WTC11 (cell line): ENCODE measurements at regions not wholly inside any gene's neighbourhood (a gene's known extent, or its start where the extent isn't known, plus 50 kb on each side); places are given as distances from the start of the nearest gene placed in this dataset.

Experiments used
- ATAC-seq: fragments of 200-7000 bp; cut with Tn5 transposase; 2 replicates; pipeline ENCODE4 v1.10.0; 2021; ENCODE audit warnings: mild to moderate bottlenecking, moderate library complexity
- CTCF ChIA-PET: fragments of 300-600 bp; sonication (Branson Sonifier 250); formaldehyde crosslinking; loops from one replicate; lab custom pipeline; 2021; ENCODE audit warnings: antibody characterized with exemption; lab: Charles Lee
- POLR2A ChIA-PET: fragments of 350-600 bp; sonication (Branson Sonifier 250); formaldehyde crosslinking; loops from one replicate; lab custom pipeline; 2021; ENCODE audit warnings: antibody characterized with exemption; lab: Charles Lee
- DNase-seq: peaks from one replicate; pipeline ENCODE4 v3.0.0; 2021; ENCODE audit warnings: low spot score
- H3K27ac Mint-ChIP-seq: 2 replicates; pipeline ENCODE4 v1.8.0; 2021; ENCODE audit warnings: mixed read lengths
- H3K27me3 Mint-ChIP-seq: 2 replicates; pipeline ENCODE4 v1.8.0; 2021; ENCODE audit warnings: low read depth, mild to moderate bottlenecking, moderate library complexity, mixed read lengths
- H3K36me3 Mint-ChIP-seq: 2 replicates; pipeline ENCODE4 v1.8.0; 2021; ENCODE audit warnings: mixed read lengths
- H3K4me1 Mint-ChIP-seq: 2 replicates; pipeline ENCODE4 v1.8.0; 2022; ENCODE audit warnings: mixed read lengths
- H3K4me3 Mint-ChIP-seq: 2 replicates; pipeline ENCODE4 v1.8.0; 2021; ENCODE audit warnings: mild to moderate bottlenecking, moderate library complexity, mixed read lengths
- H3K9me3 Mint-ChIP-seq: 2 replicates; pipeline ENCODE4 v1.8.0; 2021; ENCODE audit warnings: mixed read lengths
- CREM ChIP-seq: sonication (generic); formaldehyde crosslinking; IDR thresholded peaks from 2 replicates; pipeline ENCODE4 v1.8.1; 2022; ENCODE audit warnings: mild to moderate bottlenecking, missing genetic modification reagents, moderate library complexity
- EMX1 ChIP-seq: fragments of 250-450 bp; sonication (Bioruptor Pico); IDR thresholded peaks from 2 replicates; pipeline ENCODE4 v1.8.0; 2021; ENCODE audit warnings: mild to moderate bottlenecking
- FOXJ3 ChIP-seq: sonication (generic); formaldehyde crosslinking; IDR thresholded peaks from 2 replicates; pipeline ENCODE4 v1.9.0; 2021; ENCODE audit warnings: missing genetic modification reagents, mild to moderate bottlenecking, borderline replicate concordance
- IRF2 ChIP-seq: sonication (generic); formaldehyde crosslinking; IDR thresholded peaks from 2 replicates; pipeline ENCODE4 v1.8.0; 2022; ENCODE audit warnings: low read depth, missing genetic modification reagents, borderline replicate concordance
- JAZF1 ChIP-seq: fragments of 250-450 bp; sonication (Bioruptor Pico); IDR thresholded peaks from 2 replicates; pipeline ENCODE4 v1.9.0; 2021; ENCODE audit warnings: moderate library complexity, mild to moderate bottlenecking, inconsistent platforms
- SP1 ChIP-seq: sonication (generic); formaldehyde crosslinking; conservative IDR thresholded peaks from 2 replicates; pipeline ENCODE4 v1.8.1; 2022; ENCODE audit warnings: missing genetic modification reagents
- TP53 ChIP-seq: sonication (generic); formaldehyde crosslinking; IDR thresholded peaks from 2 replicates; pipeline ENCODE4 v1.8.1; 2023; ENCODE audit warnings: mild to moderate bottlenecking, missing genetic modification reagents
- ZNF121 ChIP-seq: sonication (generic); formaldehyde crosslinking; IDR thresholded peaks from 2 replicates; pipeline ENCODE4 v1.8.0; 2023; ENCODE audit warnings: missing genetic modification reagents
- ZNF219 ChIP-seq: sonication (generic); formaldehyde crosslinking; IDR thresholded peaks from 2 replicates; pipeline ENCODE4 v1.8.0; 2023; ENCODE audit warnings: missing genetic modification reagents, mild to moderate bottlenecking, borderline replicate concordance
- ZNF416 ChIP-seq: fragments of 250-450 bp; sonication (Bioruptor Pico); IDR thresholded peaks from 2 replicates; pipeline ENCODE4 v1.9.0; 2021; ENCODE audit warnings: mild to moderate bottlenecking, inconsistent platforms
- ZNF423 ChIP-seq: fragments of 250-450 bp; sonication (Bioruptor Pico); IDR thresholded peaks from 2 replicates; pipeline ENCODE4 v2.1.2; 2022; ENCODE audit warnings: mild to moderate bottlenecking, moderate library complexity
- TF ChIP-seq, protein P1 (sequence below): sonication (generic); formaldehyde crosslinking; IDR thresholded peaks from 2 replicates; pipeline ENCODE4 v1.8.0; 2023; ENCODE audit warnings: missing genetic modification reagents, mild to moderate bottlenecking, borderline replicate concordance
- TF ChIP-seq, protein P2 (sequence below): sonication (generic); formaldehyde crosslinking; IDR thresholded peaks from 2 replicates; pipeline ENCODE4 v1.8.0; 2022; ENCODE audit warnings: mild to moderate bottlenecking, missing genetic modification reagents
- TF ChIP-seq, protein P3 (sequence below): fragments of 250-450 bp; sonication (Bioruptor Pico); IDR thresholded peaks from 2 replicates; pipeline ENCODE4 v2.1.2; 2022; ENCODE audit warnings: mild to moderate bottlenecking, moderate library complexity
- TF ChIP-seq, protein P4 (sequence below): fragments of 250-450 bp; sonication (Bioruptor Pico); conservative IDR thresholded peaks from 2 replicates; pipeline ENCODE4 v1.9.0; 2021; ENCODE audit warnings: mild to moderate bottlenecking
- TF ChIP-seq, protein P5 (sequence below): fragments of 250-450 bp; sonication (Bioruptor Pico); IDR thresholded peaks from 2 replicates; pipeline ENCODE4 v1.8.0; 2021; ENCODE audit warnings: mild to moderate bottlenecking
- TF ChIP-seq, protein P6 (sequence below): sonication (generic); formaldehyde crosslinking; IDR thresholded peaks from 2 replicates; pipeline ENCODE4 v1.8.1; 2022; ENCODE audit warnings: missing genetic modification reagents, borderline replicate concordance
- TF ChIP-seq, protein P7 (sequence below): sonication (generic); formaldehyde crosslinking; IDR thresholded peaks from 2 replicates; pipeline ENCODE4 v1.8.1; 2022; ENCODE audit warnings: low read depth, mild to moderate bottlenecking, moderate library complexity, missing genetic modification reagents, borderline replicate concordance

DNA sequence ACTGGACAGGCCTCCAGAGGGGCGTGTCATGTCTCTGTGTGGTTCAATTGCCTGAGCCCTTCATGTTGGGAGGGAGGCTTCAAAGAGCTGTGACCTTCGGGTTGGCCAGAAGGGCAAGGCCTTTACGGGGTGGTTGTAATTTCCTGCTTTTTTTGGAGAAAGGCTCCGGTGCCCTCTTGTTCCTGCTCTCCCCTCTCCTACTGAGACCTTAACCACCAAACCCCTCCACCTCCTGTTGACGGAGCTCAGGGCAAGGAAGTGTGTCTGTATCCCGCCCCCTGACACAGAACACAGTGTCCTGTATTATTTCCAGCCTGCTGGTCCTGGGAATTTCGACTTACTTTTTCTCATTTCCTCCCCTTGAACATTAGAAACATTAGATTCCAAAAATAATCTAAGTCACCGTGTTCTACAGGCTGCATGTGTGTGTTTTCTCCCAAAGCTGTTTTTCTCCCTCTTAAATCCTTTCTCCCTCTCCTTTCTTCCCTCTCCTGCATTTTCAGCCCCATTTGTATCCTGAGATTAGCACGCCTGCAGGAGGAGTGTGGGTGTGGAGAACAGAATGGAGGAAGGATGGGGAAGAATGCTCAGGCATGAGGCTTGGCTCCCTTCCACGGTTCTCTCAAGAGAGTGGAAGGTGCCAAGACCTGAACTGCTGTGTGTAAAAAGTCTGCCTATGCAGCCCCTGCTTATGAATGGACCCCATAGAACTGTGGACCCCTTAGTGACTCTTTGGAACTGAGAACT, 285.4 kb upstream of the ROPN1 start (continued):
- TF ChIP-seq, protein P1, sequence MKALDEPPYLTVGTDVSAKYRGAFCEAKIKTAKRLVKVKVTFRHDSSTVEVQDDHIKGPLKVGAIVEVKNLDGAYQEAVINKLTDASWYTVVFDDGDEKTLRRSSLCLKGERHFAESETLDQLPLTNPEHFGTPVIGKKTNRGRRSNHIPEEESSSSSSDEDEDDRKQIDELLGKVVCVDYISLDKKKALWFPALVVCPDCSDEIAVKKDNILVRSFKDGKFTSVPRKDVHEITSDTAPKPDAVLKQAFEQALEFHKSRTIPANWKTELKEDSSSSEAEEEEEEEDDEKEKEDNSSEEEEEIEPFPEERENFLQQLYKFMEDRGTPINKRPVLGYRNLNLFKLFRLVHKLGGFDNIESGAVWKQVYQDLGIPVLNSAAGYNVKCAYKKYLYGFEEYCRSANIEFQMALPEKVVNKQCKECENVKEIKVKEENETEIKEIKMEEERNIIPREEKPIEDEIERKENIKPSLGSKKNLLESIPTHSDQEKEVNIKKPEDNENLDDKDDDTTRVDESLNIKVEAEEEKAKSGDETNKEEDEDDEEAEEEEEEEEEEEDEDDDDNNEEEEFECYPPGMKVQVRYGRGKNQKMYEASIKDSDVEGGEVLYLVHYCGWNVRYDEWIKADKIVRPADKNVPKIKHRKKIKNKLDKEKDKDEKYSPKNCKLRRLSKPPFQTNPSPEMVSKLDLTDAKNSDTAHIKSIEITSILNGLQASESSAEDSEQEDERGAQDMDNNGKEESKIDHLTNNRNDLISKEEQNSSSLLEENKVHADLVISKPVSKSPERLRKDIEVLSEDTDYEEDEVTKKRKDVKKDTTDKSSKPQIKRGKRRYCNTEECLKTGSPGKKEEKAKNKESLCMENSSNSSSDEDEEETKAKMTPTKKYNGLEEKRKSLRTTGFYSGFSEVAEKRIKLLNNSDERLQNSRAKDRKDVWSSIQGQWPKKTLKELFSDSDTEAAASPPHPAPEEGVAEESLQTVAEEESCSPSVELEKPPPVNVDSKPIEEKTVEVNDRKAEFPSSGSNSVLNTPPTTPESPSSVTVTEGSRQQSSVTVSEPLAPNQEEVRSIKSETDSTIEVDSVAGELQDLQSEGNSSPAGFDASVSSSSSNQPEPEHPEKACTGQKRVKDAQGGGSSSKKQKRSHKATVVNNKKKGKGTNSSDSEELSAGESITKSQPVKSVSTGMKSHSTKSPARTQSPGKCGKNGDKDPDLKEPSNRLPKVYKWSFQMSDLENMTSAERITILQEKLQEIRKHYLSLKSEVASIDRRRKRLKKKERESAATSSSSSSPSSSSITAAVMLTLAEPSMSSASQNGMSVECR = no peak
- TF ChIP-seq ZNF121 = no peak
- TF ChIP-seq, protein P2, sequence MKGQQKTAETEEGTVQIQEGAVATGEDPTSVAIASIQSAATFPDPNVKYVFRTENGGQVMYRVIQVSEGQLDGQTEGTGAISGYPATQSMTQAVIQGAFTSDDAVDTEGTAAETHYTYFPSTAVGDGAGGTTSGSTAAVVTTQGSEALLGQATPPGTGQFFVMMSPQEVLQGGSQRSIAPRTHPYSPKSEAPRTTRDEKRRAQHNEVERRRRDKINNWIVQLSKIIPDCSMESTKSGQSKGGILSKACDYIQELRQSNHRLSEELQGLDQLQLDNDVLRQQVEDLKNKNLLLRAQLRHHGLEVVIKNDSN (CRISPR knock-in tag) = no peak
- no peak for TF ChIP-seq TP53
- no peak for TF ChIP-seq CREM
- no peak for TF ChIP-seq SP1 (CRISPR knock-in tag)
- TF ChIP-seq EMX1 (CRISPR knock-in tag) = no peak
- TF ChIP-seq, protein P3, sequence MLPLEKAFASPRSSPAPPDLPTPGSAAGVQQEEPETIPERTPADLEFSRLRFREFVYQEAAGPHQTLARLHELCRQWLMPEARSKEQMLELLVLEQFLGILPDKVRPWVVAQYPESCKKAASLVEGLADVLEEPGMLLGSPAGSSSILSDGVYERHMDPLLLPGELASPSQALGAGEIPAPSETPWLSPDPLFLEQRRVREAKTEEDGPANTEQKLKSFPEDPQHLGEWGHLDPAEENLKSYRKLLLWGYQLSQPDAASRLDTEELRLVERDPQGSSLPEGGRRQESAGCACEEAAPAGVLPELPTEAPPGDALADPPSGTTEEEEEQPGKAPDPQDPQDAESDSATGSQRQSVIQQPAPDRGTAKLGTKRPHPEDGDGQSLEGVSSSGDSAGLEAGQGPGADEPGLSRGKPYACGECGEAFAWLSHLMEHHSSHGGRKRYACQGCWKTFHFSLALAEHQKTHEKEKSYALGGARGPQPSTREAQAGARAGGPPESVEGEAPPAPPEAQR (CRISPR knock-in tag) = no peak
- TF ChIP-seq ZNF423 (CRISPR knock-in tag) = no peak
- no peak for TF ChIP-seq IRF2
- no peak for TF ChIP-seq JAZF1

DNA sequence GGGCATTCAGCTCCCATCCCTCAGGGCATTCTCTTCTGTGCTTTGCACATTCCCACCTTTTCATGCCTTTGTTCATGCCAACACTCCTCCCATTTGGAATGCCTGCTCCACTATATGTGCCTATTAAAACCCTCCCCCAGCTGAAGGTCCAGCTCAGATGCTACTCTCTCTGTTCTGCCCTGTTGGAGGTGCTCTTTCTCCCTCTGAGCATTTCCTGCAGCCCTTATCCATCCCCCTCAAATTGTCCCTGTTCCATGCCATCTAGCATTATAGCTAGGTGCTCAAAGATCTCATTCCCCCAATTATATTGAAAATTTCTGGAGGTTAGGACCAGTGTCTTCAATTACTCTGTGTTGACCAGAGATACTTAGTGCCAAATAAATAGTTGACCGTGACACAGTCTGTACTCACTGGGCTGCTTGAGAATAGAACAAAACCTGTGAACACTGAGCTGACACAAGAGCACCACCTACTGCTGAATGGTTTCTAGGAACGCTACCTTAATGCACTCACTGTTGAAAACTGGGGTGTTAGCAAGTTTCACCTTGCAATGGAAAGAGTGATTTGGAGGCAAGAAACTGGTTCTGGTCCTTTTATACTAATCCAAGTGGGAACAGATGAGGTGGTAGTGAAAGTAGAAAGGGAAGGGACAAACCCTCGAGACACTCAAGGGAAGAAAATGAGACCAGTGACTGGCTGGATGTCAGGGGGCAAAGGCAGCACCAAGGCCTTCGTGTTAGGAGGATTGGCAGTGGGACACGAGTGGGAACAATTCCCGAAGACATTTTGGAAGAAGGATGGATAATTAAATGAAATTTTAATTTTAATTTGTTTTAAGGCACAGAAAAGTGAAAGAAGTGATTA, 289.8 kb upstream of the ROPN1 start:
- DNase-seq = peak; percentile 23
- ATAC-seq = peak; percentile 93
- Mint-ChIP-seq H3K27me3 (no peaks in the 10 kb centered on the region; the same call in 1 of the 2 replicates), H3K4me3 (no peak overlapping the region), H3K4me1 (peaks cover 8% of the 10 kb centered on the region), H3K27ac (no peak overlapping the region), H3K36me3 (no peaks in the 10 kb centered on the region)
- CTCF ChIA-PET = interaction anchor here (0.6 to 3.9 kb wide), 29 partner anchors 12 to 558 kb away, joined by 3 to 25 read pairs (median 4); partner anchors contain the start of gene KALRN
- TF ChIP-seq, protein P2 (CRISPR knock-in tag) = no peak
- TF ChIP-seq SP1 (CRISPR knock-in tag) (no peak), FOXJ3 (CRISPR knock-in tag) (no peak), ZNF416 (CRISPR knock-in tag) (no peak), ZNF219 (CRISPR knock-in tag) (no peak)
- TF ChIP-seq, protein P4, sequence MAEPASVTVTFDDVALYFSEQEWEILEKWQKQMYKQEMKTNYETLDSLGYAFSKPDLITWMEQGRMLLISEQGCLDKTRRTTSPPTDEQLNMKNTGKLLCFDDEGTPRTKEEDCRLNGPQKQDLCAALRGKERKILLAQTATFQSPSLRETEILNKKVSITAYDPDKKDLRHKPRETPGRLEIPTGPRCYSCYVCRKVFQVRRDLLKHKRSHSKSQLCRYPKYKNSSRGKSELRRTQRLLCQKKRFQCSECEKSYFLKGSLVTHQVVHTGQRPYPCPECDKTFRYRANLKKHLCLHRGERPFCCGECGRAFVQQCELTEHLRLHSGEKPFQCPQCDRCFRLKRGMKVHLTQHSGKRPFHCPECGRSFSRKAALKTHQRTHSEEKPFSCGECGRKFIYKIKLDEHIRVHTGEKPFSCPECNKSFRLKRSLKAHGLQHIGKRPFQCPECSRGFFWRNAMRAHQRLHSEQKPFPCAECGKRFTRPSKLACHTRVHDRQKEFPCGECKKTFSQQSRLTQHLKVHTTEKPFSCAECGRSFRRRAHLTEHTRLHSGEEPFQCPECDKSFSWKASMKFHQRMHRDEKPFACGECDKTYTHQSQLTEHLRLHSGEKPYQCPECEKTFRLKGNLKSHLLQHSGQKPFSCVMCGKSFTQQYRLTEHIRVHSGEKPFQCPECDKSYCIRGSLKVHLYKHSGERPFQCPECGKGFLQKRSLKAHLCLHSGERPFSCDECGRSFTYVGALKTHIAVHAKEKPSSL (CRISPR knock-in tag) = no peak
- TF ChIP-seq, protein P5, sequence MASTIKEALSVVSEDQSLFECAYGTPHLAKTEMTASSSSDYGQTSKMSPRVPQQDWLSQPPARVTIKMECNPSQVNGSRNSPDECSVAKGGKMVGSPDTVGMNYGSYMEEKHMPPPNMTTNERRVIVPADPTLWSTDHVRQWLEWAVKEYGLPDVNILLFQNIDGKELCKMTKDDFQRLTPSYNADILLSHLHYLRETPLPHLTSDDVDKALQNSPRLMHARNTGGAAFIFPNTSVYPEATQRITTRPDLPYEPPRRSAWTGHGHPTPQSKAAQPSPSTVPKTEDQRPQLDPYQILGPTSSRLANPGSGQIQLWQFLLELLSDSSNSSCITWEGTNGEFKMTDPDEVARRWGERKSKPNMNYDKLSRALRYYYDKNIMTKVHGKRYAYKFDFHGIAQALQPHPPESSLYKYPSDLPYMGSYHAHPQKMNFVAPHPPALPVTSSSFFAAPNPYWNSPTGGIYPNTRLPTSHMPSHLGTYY (CRISPR knock-in tag) = no peak
- TF ChIP-seq, protein P6, sequence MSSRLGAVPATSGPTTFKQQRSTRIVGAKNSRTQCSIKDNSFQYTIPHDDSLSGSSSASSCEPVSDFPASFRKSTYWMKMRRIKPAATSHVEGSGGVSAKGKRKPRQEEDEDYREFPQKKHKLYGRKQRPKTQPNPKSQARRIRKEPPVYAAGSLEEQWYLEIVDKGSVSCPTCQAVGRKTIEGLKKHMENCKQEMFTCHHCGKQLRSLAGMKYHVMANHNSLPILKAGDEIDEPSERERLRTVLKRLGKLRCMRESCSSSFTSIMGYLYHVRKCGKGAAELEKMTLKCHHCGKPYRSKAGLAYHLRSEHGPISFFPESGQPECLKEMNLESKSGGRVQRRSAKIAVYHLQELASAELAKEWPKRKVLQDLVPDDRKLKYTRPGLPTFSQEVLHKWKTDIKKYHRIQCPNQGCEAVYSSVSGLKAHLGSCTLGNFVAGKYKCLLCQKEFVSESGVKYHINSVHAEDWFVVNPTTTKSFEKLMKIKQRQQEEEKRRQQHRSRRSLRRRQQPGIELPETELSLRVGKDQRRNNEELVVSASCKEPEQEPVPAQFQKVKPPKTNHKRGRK = no peak
- TF ChIP-seq, protein P7, sequence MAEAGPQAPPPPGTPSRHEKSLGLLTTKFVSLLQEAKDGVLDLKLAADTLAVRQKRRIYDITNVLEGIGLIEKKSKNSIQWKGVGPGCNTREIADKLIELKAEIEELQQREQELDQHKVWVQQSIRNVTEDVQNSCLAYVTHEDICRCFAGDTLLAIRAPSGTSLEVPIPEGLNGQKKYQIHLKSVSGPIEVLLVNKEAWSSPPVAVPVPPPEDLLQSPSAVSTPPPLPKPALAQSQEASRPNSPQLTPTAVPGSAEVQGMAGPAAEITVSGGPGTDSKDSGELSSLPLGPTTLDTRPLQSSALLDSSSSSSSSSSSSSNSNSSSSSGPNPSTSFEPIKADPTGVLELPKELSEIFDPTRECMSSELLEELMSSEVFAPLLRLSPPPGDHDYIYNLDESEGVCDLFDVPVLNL (CRISPR knock-in tag) = no peak
- TF ChIP-seq, all 79 proteins: peak for 0
- no peaks in the 10 kb centered on the region for H3K9me3 Mint-ChIP-seq
- POLR2A ChIA-PET = interaction anchor here (1.1 to 1.5 kb wide), 2 partner anchors 249 to 321 kb away, joined by 3 to 4 read pairs; partner anchors contain the start of genes CCDC14 and KALRN
